Endodermal cell (in vitro differentiated cells): ENCODE measurements at regions not wholly inside any gene's neighbourhood (a gene's known extent, or its start where the extent isn't known, plus 50 kb on each side); places are given as distances from the start of the nearest gene placed in this dataset.

ENCODE experiments used
- DNase-seq: peaks from one replicate; pipeline ENCODE4 v3.0.0-alpha.2; 2017
- H3K27ac ChIP-seq: 2 replicates; pipeline ENCODE4 v1.5.1; 2013; ENCODE audit warnings: mild to moderate bottlenecking, low read depth, low read length, moderate library complexity
- H3K27me3 ChIP-seq: 2 replicates; pipeline ENCODE4 v1.6.1; 2013; ENCODE audit warnings: mild to moderate bottlenecking, low read length, moderate library complexity; ENCODE audit not compliant: insufficient read depth, control insufficient read depth, poor library complexity, severe bottlenecking
- H3K36me3 ChIP-seq: 2 replicates; pipeline ENCODE4 v1.7.0; 2013; ENCODE audit warnings: mild to moderate bottlenecking, low read length, moderate library complexity; ENCODE audit not compliant: control insufficient read depth, insufficient read depth
- H3K4me1 ChIP-seq: one replicate; pipeline ENCODE4 v1.7.0; 2013; ENCODE audit warnings: low read length; ENCODE audit not compliant: control insufficient read depth, insufficient read depth
- H3K4me3 ChIP-seq: 2 replicates; pipeline ENCODE4 v1.5.1; 2013; ENCODE audit warnings: mild to moderate bottlenecking, low read length, moderate library complexity
- H3K9ac ChIP-seq: 2 replicates; pipeline ENCODE4 v1.6.1; 2013; ENCODE audit warnings: mild to moderate bottlenecking, low read length, moderate library complexity; ENCODE audit not compliant: poor library complexity, severe bottlenecking; ENCODE audit errors: extremely low read depth
- H3K9me3 ChIP-seq: 2 replicates; pipeline ENCODE4 v1.6.1; 2013; ENCODE audit warnings: mild to moderate bottlenecking, low read length, moderate library complexity; ENCODE audit not compliant: control insufficient read depth
- H3K27ac Mint-ChIP-seq: 2 replicates; pipeline ENCODE4 v1.8.0; 2020; ENCODE audit warnings: mixed read lengths
- H3K27me3 Mint-ChIP-seq: 2 replicates; pipeline ENCODE4 v1.8.0; 2021; ENCODE audit warnings: mild to moderate bottlenecking, mixed read lengths; ENCODE audit not compliant: insufficient read depth
- H3K36me3 Mint-ChIP-seq: 2 replicates; pipeline ENCODE4 v1.8.0; 2020; ENCODE audit warnings: low read depth, mixed read lengths
- H3K4me1 Mint-ChIP-seq: 2 replicates; pipeline ENCODE4 v1.8.0; 2020; ENCODE audit warnings: mixed read lengths
- H3K4me3 Mint-ChIP-seq: 2 replicates; pipeline ENCODE4 v1.8.0; 2020; ENCODE audit warnings: mild to moderate bottlenecking, moderate library complexity, mixed read lengths
- H3K9me3 Mint-ChIP-seq: 2 replicates; pipeline ENCODE4 v1.8.0; 2020; ENCODE audit warnings: mild to moderate bottlenecking, mixed read lengths
- WGBS, 2 experiments: methylation state at CpG; one replicate each; pipeline versions ENCODE4 v1.1.5 to v1.1.7; 2013; ENCODE audit warnings: missing lambda C conversion rate in 2 of 2, mixed read lengths in 1 of 2; ENCODE audit not compliant: insufficient coverage in 1 of 2, insufficient read length in 1 of 2; 5-methylcytosine and 5-hydroxymethylcytosine counted together
- TF ChIP-seq, protein P1 (sequence below): fragments of 200-600 bp; sonication (generic); conservative IDR thresholded peaks from 2 replicates; pipeline ENCODE4 v1.5.0; 2021; ENCODE audit warnings: antibody characterized with exemption, mild to moderate bottlenecking

GRCh38 chr7:96855691-96856090 lies 146.0 kb upstream of the SEM1 start:
- no peaks in the 10 kb centered on the region for H3K27me3 Mint-ChIP-seq
- H3K27ac ChIP-seq, result no peak overlapping the region
- no peak overlapping the region for H3K27ac Mint-ChIP-seq
- no CpG with 5 or more reads among the region's 1 CpG for WGBS, 2 experiments
- peaks cover 10% of the 10 kb centered on the region for H3K4me1 Mint-ChIP-seq
- no peaks in the 10 kb centered on the region for H3K9me3 Mint-ChIP-seq
- no peak for DNase-seq
- H3K9me3 ChIP-seq, result no peaks in the 10 kb centered on the region
- H3K4me1 ChIP-seq, result peaks cover 6% of the 10 kb centered on the region
- TF ChIP-seq, protein P1, sequence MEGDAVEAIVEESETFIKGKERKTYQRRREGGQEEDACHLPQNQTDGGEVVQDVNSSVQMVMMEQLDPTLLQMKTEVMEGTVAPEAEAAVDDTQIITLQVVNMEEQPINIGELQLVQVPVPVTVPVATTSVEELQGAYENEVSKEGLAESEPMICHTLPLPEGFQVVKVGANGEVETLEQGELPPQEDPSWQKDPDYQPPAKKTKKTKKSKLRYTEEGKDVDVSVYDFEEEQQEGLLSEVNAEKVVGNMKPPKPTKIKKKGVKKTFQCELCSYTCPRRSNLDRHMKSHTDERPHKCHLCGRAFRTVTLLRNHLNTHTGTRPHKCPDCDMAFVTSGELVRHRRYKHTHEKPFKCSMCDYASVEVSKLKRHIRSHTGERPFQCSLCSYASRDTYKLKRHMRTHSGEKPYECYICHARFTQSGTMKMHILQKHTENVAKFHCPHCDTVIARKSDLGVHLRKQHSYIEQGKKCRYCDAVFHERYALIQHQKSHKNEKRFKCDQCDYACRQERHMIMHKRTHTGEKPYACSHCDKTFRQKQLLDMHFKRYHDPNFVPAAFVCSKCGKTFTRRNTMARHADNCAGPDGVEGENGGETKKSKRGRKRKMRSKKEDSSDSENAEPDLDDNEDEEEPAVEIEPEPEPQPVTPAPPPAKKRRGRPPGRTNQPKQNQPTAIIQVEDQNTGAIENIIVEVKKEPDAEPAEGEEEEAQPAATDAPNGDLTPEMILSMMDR, result no peak
- no peak overlapping the region for H3K4me3 ChIP-seq
- H3K4me3 Mint-ChIP-seq, result no peak overlapping the region
- no peaks in the 10 kb centered on the region for H3K27me3 ChIP-seq
- H3K9ac ChIP-seq, result no peak overlapping the region
- H3K36me3 ChIP-seq, result no peaks in the 10 kb centered on the region
- no peaks in the 10 kb centered on the region for H3K36me3 Mint-ChIP-seq

DNA sequence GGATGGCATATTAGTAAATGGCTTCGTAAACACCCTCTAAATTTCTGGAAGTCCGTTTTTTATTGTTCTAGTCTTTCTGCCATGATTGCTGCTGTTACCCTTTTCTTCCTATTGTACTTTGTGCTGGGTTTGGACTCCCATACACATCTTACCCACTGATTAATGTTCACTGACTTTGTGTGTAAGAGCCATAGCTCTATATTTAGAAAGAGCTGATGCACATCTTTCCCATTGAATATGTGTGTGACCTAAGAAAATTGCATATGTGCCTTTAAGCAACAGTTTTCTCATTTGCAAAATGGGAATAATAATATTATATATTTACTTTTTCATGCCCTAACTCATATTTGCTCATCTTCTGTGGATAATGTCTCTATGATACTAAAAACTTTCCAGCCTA lies 135.8 kb upstream of the DLX6 start:
- H3K36me3 ChIP-seq, result no peaks in the 10 kb centered on the region
- Mint-ChIP-seq H3K4me1 (no peaks in the 10 kb centered on the region), H3K27me3 (no peaks in the 10 kb centered on the region), H3K36me3 (no peaks in the 10 kb centered on the region), H3K27ac (no peak overlapping the region), H3K9me3 (no peaks in the 10 kb centered on the region), H3K4me3 (no peak overlapping the region)
- no peaks in the 10 kb centered on the region for H3K9me3 ChIP-seq
- TF ChIP-seq, protein P1, result no peak
- H3K4me1 ChIP-seq, result no peaks in the 10 kb centered on the region
- no peak overlapping the region for H3K27ac ChIP-seq
- 86 to 90% methylated on average over 1 to 2 of the region's 2 CpGs for WGBS, 2 experiments
- no peak for DNase-seq
- H3K27me3 ChIP-seq, result no peaks in the 10 kb centered on the region
- H3K4me3 ChIP-seq, result no peak overlapping the region
- no peak overlapping the region for H3K9ac ChIP-seq

DNA sequence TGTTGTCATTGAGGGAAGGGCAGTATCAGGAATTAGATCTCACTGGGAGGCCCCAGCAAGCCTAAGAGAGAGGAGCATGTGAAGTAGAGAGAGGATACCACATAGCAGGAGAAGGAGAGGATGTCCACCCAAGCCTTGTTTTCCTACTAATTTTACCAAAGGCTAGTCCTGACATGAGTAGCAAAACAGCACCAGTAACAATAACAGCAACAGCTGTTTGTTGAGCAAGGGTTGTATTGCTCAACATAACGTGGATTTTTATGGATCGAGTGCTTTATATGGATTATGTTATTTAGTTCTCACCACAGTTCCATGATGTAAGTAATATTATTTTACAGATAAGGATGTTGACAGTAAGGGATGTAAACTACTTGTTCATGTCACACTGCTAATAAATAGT lies 135.2 kb upstream of the DLX6 start:
- DNase-seq, result no peak
- Histone ChIP-seq H3K27me3 (no peaks in the 10 kb centered on the region), H3K4me1 (no peaks in the 10 kb centered on the region), H3K27ac (no peak overlapping the region), H3K9ac (no peak overlapping the region), H3K9me3 (no peaks in the 10 kb centered on the region), H3K4me3 (no peak overlapping the region), H3K36me3 (no peaks in the 10 kb centered on the region)
- H3K27me3 Mint-ChIP-seq, result no peaks in the 10 kb centered on the region
- no peaks in the 10 kb centered on the region for H3K9me3 Mint-ChIP-seq
- 100% methylated on average over 2 of the region's 2 CpGs; no CpG with 5 or more reads in 1 of the 2 experiments for WGBS, 2 experiments
- no peak overlapping the region for H3K4me3 Mint-ChIP-seq
- no peaks in the 10 kb centered on the region for H3K4me1 Mint-ChIP-seq
- no peaks in the 10 kb centered on the region for H3K36me3 Mint-ChIP-seq
- no peak overlapping the region for H3K27ac Mint-ChIP-seq
- TF ChIP-seq, protein P1, result no peak
